Fibroblast of the aortic adventitia (primary cell): ENCODE measurements at regions not wholly inside any gene's neighbourhood (a gene's known extent, or its start where the extent isn't known, plus 50 kb on each side); places are given as distances from the start of the nearest gene placed in this dataset.

Experiments
- DNase-seq: peaks from one replicate; pipeline ENCODE4 v3.0.0-alpha.2; 2010; ENCODE audit warnings: low read depth
- H3K4me3 ChIP-seq: 2 replicates; pipeline ENCODE4 v1.5.1; 2011; ENCODE audit warnings: low read depth, mild to moderate bottlenecking, control low read depth, low read length, moderate library complexity
- CTCF ChIP-seq: IDR thresholded peaks from 2 replicates; pipeline ENCODE4 v1.5.1; 2011; ENCODE audit warnings: mild to moderate bottlenecking, low read length, control low read depth, inconsistent platforms; ENCODE audit not compliant: insufficient read depth

GRCh38 chr4:59979061-59979460, 1221.1 kb upstream of the ADGRL3 start:
- no peak for DNase-seq

GRCh38 chr4:59983852-59984251, 1216.3 kb upstream of the ADGRL3 start:
- H3K4me3 ChIP-seq: no peak overlapping the region
- DNase-seq: no peak
- no peak for TF ChIP-seq CTCF

More at GRCh38 chr4:59979061-59979460, 1221.1 kb upstream of the ADGRL3 start:
- H3K4me3 ChIP-seq: no peak overlapping the region
- TF ChIP-seq CTCF: no peak

GRCh38 chr4:59987289-59987688, 1212.8 kb upstream of the ADGRL3 start:
- no peak overlapping the region for H3K4me3 ChIP-seq
- no peak for TF ChIP-seq CTCF
- no peak for DNase-seq

GRCh38 chr4:59994118-59994517, 1206.0 kb upstream of the ADGRL3 start:
- no peak for TF ChIP-seq CTCF
- no peak overlapping the region for H3K4me3 ChIP-seq
- no peak for DNase-seq

GRCh38 chr4:60002603-60003337, 1197.4 kb upstream of the ADGRL3 start:
- DNase-seq: no peak
- no peak overlapping the region for H3K4me3 ChIP-seq
- TF ChIP-seq CTCF: no peak

GRCh38 chr4:60013464-60014184, 1186.5 kb upstream of the ADGRL3 start:
- no peak overlapping the region for H3K4me3 ChIP-seq
- DNase-seq: no peak
- TF ChIP-seq CTCF: no peak
